ENCODE measurements at regions not wholly inside any gene's neighbourhood (a gene's known extent, or its start where the extent isn't known, plus 50 kb on each side); places are given as distances from the start of the nearest gene placed in this dataset.

GRCh38 chr1:214208460-214208859, 72.5 kb upstream of the SMYD2 start:
- Histone ChIP-seq H3K9me2 (replicated peaks; ENCODE audit: control insufficient read depth, low read length) (no peaks in the 10 kb centered on the region), H3K79me2 (ENCODE audit: control insufficient read depth, low read length) (no peaks in the 10 kb centered on the region), H3K27ac (ENCODE audit: low read depth, low read length) (no peak overlapping the region), H3K36me3 (ENCODE audit: control insufficient read depth, low read length) (no peaks in the 10 kb centered on the region), H4K20me1 (ENCODE audit: control insufficient read depth, insufficient read depth, low read depth, low read length) (no peaks in the 10 kb centered on the region), H3K27me3 (ENCODE audit: control insufficient read depth, low read length) (0 out of 2 replicates have a peak, but pooled peaks cover 3% of the 10 kb centered on the region), H3K4me3 (ENCODE audit: low read length) (no peak overlapping the region), H3K4me1 (ENCODE audit: control insufficient read depth, low read length) (no peaks in the 10 kb centered on the region), H3K4me2 (ENCODE audit: low read length) (no peak overlapping the region), H3F3A (ENCODE audit: control insufficient read depth, insufficient read depth) (no peaks in the 10 kb centered on the region), H3K9me3 (ENCODE audit: control insufficient read depth, insufficient read depth, low read length) (no peaks in the 10 kb centered on the region)
- no peak for TF ChIP-seq CTCF (IDR thresholded peaks at IDR 0.05; ENCODE audit: low read depth, low read length, poor library complexity, severe bottlenecking)
- TF ChIP-seq EZH2phosphoT487 (IDR thresholded peaks at IDR 0.05; ENCODE audit: borderline replicate concordance, low read length): no peak

GRCh38 chr1:214209260-214209808, 71.6 kb upstream of the SMYD2 start:
- 0 out of 2 replicates have a peak, but pooled peaks cover 5% of the 10 kb centered on the region for H3K27me3 ChIP-seq (ENCODE audit: control insufficient read depth, low read length)
- H3K27ac ChIP-seq (ENCODE audit: low read depth, low read length): no peak overlapping the region
- no peaks in the 10 kb centered on the region for H3F3A ChIP-seq (ENCODE audit: control insufficient read depth, insufficient read depth)
- H3K36me3 ChIP-seq (ENCODE audit: control insufficient read depth, low read length): no peaks in the 10 kb centered on the region
- no peak overlapping the region for H3K4me2 ChIP-seq (ENCODE audit: low read length)
- no peaks in the 10 kb centered on the region for H4K20me1 ChIP-seq (ENCODE audit: control insufficient read depth, insufficient read depth, low read depth, low read length)
- no peaks in the 10 kb centered on the region for H3K9me2 ChIP-seq (replicated peaks; ENCODE audit: control insufficient read depth, low read length)
- no peak for TF ChIP-seq EZH2phosphoT487 (IDR thresholded peaks at IDR 0.05; ENCODE audit: borderline replicate concordance, low read length)
- no peak for TF ChIP-seq CTCF (IDR thresholded peaks at IDR 0.05; ENCODE audit: low read depth, low read length, poor library complexity, severe bottlenecking)
- H3K4me3 ChIP-seq (ENCODE audit: low read length): no peak overlapping the region
- no peaks in the 10 kb centered on the region for H3K9me3 ChIP-seq (ENCODE audit: control insufficient read depth, insufficient read depth, low read length)
- H3K79me2 ChIP-seq (ENCODE audit: control insufficient read depth, low read length): no peaks in the 10 kb centered on the region
- no peaks in the 10 kb centered on the region for H3K4me1 ChIP-seq (ENCODE audit: control insufficient read depth, low read length)

GRCh38 chr1:214213136-214213535, 67.8 kb upstream of the SMYD2 start:
- TF ChIP-seq CTCF (IDR thresholded peaks at IDR 0.05; ENCODE audit: low read depth, low read length, poor library complexity, severe bottlenecking) (no peak), EZH2phosphoT487 (IDR thresholded peaks at IDR 0.05; ENCODE audit: borderline replicate concordance, low read length) (no peak)
- H3K4me1 ChIP-seq (ENCODE audit: control insufficient read depth, low read length): no peaks in the 10 kb centered on the region
- no peaks in the 10 kb centered on the region for H4K20me1 ChIP-seq (ENCODE audit: control insufficient read depth, insufficient read depth, low read depth, low read length)
- no peak overlapping the region for H3K27ac ChIP-seq (ENCODE audit: low read depth, low read length)
- no peaks in the 10 kb centered on the region for H3K9me3 ChIP-seq (ENCODE audit: control insufficient read depth, insufficient read depth, low read length)
- no peaks in the 10 kb centered on the region for H3F3A ChIP-seq (ENCODE audit: control insufficient read depth, insufficient read depth)
- no peak overlapping the region for H3K4me2 ChIP-seq (ENCODE audit: low read length)
- H3K4me3 ChIP-seq (ENCODE audit: low read length): no peak overlapping the region
- H3K79me2 ChIP-seq (ENCODE audit: control insufficient read depth, low read length): no peaks in the 10 kb centered on the region
- peaks cover 19% of the 10 kb centered on the region for H3K27me3 ChIP-seq (ENCODE audit: control insufficient read depth, low read length)
- H3K36me3 ChIP-seq (ENCODE audit: control insufficient read depth, low read length): no peaks in the 10 kb centered on the region
- H3K9me2 ChIP-seq (replicated peaks; ENCODE audit: control insufficient read depth, low read length): no peaks in the 10 kb centered on the region

Measured in DOHH2 (cell line).